HCT116 (cell line): ENCODE measurements at regions not wholly inside any gene's neighbourhood (a gene's known extent, or its start where the extent isn't known, plus 50 kb on each side); places are given as distances from the start of the nearest gene placed in this dataset.

ENCODE experiments used
- ATAC-seq: fragments of 200-7000 bp; cut with Tn5 transposase; 2 replicates; pipeline ENCODE4 v1.9.1; 2020; ENCODE audit warnings: mild to moderate bottlenecking, moderate library complexity
- BruUV-seq: library from RNA; stranded (reverse); fragments of 400-500 nt; replicated peaks from 2 replicates; lab custom pipeline; 2021; lab: Mats Ljungman, UMichigan
- CTCF ChIA-PET: fragments of 300-600 bp; sonication (Branson Sonifier 250); formaldehyde crosslinking; loops from one replicate; lab custom pipeline; 2021; ENCODE audit warnings: antibody characterized with exemption; lab: Charles Lee
- POLR2A ChIA-PET: fragments of 300-600, 350-600 bp; sonication (Branson Sonifier 250); formaldehyde crosslinking; loops from one replicate; lab custom pipeline; 2021; ENCODE audit warnings: antibody characterized with exemption; lab: Charles Lee
- RAD21 ChIA-PET, 2 experiments: fragments of 300-600 bp; sonication (Branson Sonifier 250); formaldehyde crosslinking; loops; one replicate each; lab custom pipeline; 2023; ENCODE audit warnings: low total read pairs in 2 of 2; ENCODE audit not compliant: uncharacterized antibody in 2 of 2, unreplicated experiment in 2 of 2, low non-redundant PET in 1 of 2; lab: Charles Lee
- DNase-seq: peaks from one replicate; pipeline ENCODE4 v3.0.0-alpha.2; 2010; ENCODE audit warnings: low read depth, low spot score
- H2AFZ ChIP-seq: fragments of 200-600 bp; shearing (Covaris generic), sonication (generic); 2 replicates; pipeline ENCODE4 v1.6.1; 2017; ENCODE audit warnings: low read depth, mixed run types, mixed read lengths, antibody characterized with exemption, low read length; ENCODE audit not compliant: poor library complexity, severe bottlenecking
- H3K27ac ChIP-seq: 2 replicates; pipeline ENCODE4 v1.5.1; 2012; ENCODE audit warnings: low read depth, low read length
- H3K27me3 ChIP-seq: fragments of 200-600 bp; sonication (generic); 2 replicates; pipeline ENCODE4 v1.6.1; 2016; ENCODE audit warnings: mixed run types, low read length, mixed read lengths; ENCODE audit not compliant: insufficient read depth
- H3K36me3 ChIP-seq, 2 experiments: fragments of 200-500 bp in 1 of 2; fragments of 200-600 bp in 1 of 2; sonication (Bioruptor generic) in 1 of 2; sonication (generic) in 1 of 2; 2 replicates each; pipeline versions ENCODE4 v1.5.1 to v1.6.1; 2014 to 2016; ENCODE audit warnings: low read length in 2 of 2, inconsistent platforms in 1 of 2, mixed read lengths in 1 of 2, mixed run types in 1 of 2; ENCODE audit not compliant: insufficient read depth in 2 of 2, control insufficient read depth in 1 of 2
- H3K4me1 ChIP-seq, 2 experiments: fragments of 200-600 bp in 1 of 2; sonication (generic) in 1 of 2; 2 replicates each; pipeline versions ENCODE4 v1.5.1 to v1.6.1; 2012 to 2017; ENCODE audit warnings: low read length in 2 of 2, inconsistent platforms in 1 of 2, mild to moderate bottlenecking in 1 of 2, mixed read lengths in 1 of 2, mixed run types in 1 of 2, moderate library complexity in 1 of 2; ENCODE audit not compliant: insufficient read depth in 2 of 2, control insufficient read depth in 1 of 2
- H3K4me2 ChIP-seq: fragments of 200-600 bp; sonication (generic); 2 replicates; pipeline ENCODE4 v1.6.1; 2017; ENCODE audit warnings: mixed run types, low read length, mixed read lengths
- H3K4me3 ChIP-seq, 2 experiments: fragments of 200-600 bp in 1 of 2; sonication (generic) in 1 of 2; replicated peaks in 1 of 2; 2 replicates each; pipeline ENCODE4 v1.5.1; 2011 to 2016; ENCODE audit warnings: low read length in 2 of 2, control low read depth in 1 of 2, low read depth in 1 of 2, mild to moderate bottlenecking in 1 of 2, mixed read lengths in 1 of 2, mixed run types in 1 of 2
- H3K79me2 ChIP-seq: fragments of 200-600 bp; sonication (generic); 2 replicates; pipeline ENCODE4 v1.6.1; 2017; ENCODE audit warnings: mild to moderate bottlenecking, mixed run types, low read length, moderate library complexity, mixed read lengths; ENCODE audit not compliant: insufficient read depth
- H3K9ac ChIP-seq: fragments of 200-600 bp; sonication (generic); 2 replicates; pipeline ENCODE4 v1.6.1; 2016; ENCODE audit warnings: low read length, mixed read lengths
- H3K9me2 ChIP-seq: fragments of 200-600 bp; sonication (generic), shearing (Covaris generic); 2 replicates; pipeline ENCODE4 v1.6.1; 2017; ENCODE audit warnings: mixed run types, mild to moderate bottlenecking, moderate library complexity; ENCODE audit not compliant: insufficient read depth
- H3K9me3 ChIP-seq, 2 experiments: fragments of 200-500 bp in 1 of 2; fragments of 200-600 bp in 1 of 2; sonication (Bioruptor generic) in 1 of 2; sonication (generic) in 1 of 2; 2 replicates each; pipeline ENCODE4 v1.6.1; 2014 to 2017; ENCODE audit warnings: low read length in 2 of 2, mixed read lengths in 2 of 2, inconsistent platforms in 1 of 2, low read depth in 1 of 2, mild to moderate bottlenecking in 1 of 2, mixed run types in 1 of 2, moderate library complexity in 1 of 2; ENCODE audit not compliant: control insufficient read depth in 1 of 2, insufficient read depth in 1 of 2
- H4K20me1 ChIP-seq: fragments of 200-600 bp; sonication (generic), shearing (Covaris generic); 2 replicates; pipeline ENCODE4 v1.6.1; 2017; ENCODE audit warnings: mixed run types, mild to moderate bottlenecking, moderate library complexity; ENCODE audit not compliant: insufficient read depth
- CBX3 ChIP-seq: IDR thresholded peaks from 2 replicates; pipeline ENCODE4 v1.6.1; 2012; ENCODE audit warnings: low read depth
- CEBPB ChIP-seq: IDR thresholded peaks from 2 replicates; pipeline ENCODE4 v1.6.1; 2012; ENCODE audit warnings: low read depth
- CTCF ChIP-seq, 3 experiments: fragments of 200-600 bp in 1 of 3; sonication (generic) in 1 of 3; IDR thresholded peaks in 2 of 3; conservative IDR thresholded peaks in 1 of 3; 2 replicates each; pipeline ENCODE4 v1.5.1; 2012 to 2017; ENCODE audit warnings: low read depth in 2 of 3, low read length in 2 of 3, antibody characterized with exemption in 1 of 3, borderline replicate concordance in 1 of 3, control low read depth in 1 of 3, mild to moderate bottlenecking in 1 of 3, mixed read lengths in 1 of 3, mixed run types in 1 of 3, moderate library complexity in 1 of 3; ENCODE audit not compliant: insufficient read depth in 1 of 3
- ELF1 ChIP-seq: IDR thresholded peaks from 2 replicates; pipeline ENCODE4 v1.6.1; 2012; ENCODE audit warnings: low read depth, borderline replicate concordance
- EZH2phosphoT487 ChIP-seq: fragments of 200-600 bp; IDR thresholded peaks from 2 replicates; pipeline ENCODE4 v1.6.1; 2018; ENCODE audit warnings: antibody characterized with exemption, borderline replicate concordance
- FOSL1 ChIP-seq: IDR thresholded peaks from 2 replicates; pipeline ENCODE4 v1.6.1; 2012; ENCODE audit warnings: low read depth
- MAX ChIP-seq: IDR thresholded peaks from 2 replicates; pipeline ENCODE4 v1.6.1; 2012
- POLR2AphosphoS5 ChIP-seq: IDR thresholded peaks from 2 replicates; pipeline ENCODE4 v1.6.1; 2011; ENCODE audit warnings: mild to moderate bottlenecking, low read depth, low read length, moderate library complexity
- SIN3A ChIP-seq: IDR thresholded peaks from 2 replicates; pipeline ENCODE4 v1.6.1; 2012; ENCODE audit warnings: low read depth
- SP1 ChIP-seq: IDR thresholded peaks from 2 replicates; pipeline ENCODE4 v1.6.1; 2012; ENCODE audit warnings: low read depth
- SRF ChIP-seq: IDR thresholded peaks from 2 replicates; pipeline ENCODE4 v1.6.1; 2012; ENCODE audit warnings: low read depth
- TCF7L2 ChIP-seq: IDR thresholded peaks from 2 replicates; pipeline ENCODE4 v1.7.0; 2011; ENCODE audit warnings: borderline replicate concordance, inconsistent platforms; ENCODE audit not compliant: insufficient read depth, insufficient read length; ENCODE audit errors: extremely low read depth
- ZFX ChIP-seq: fragments of 450-650 bp; IDR thresholded peaks from 2 replicates; pipeline ENCODE4 v1.6.1; 2017
- intact Hi-C: fragments of 100-400 bp; cut with micrococcal nuclease; formaldehyde crosslinking; loops from 2 replicates; pipeline ENCODE4 v1.10.0; 2022
- TF ChIP-seq, protein P1 (sequence below): IDR thresholded peaks from 2 replicates; pipeline ENCODE4 v1.6.1; 2011; ENCODE audit warnings: mild to moderate bottlenecking, low read length, moderate library complexity; ENCODE audit not compliant: insufficient replicate concordance; ENCODE audit errors: extremely low read depth

DNA sequence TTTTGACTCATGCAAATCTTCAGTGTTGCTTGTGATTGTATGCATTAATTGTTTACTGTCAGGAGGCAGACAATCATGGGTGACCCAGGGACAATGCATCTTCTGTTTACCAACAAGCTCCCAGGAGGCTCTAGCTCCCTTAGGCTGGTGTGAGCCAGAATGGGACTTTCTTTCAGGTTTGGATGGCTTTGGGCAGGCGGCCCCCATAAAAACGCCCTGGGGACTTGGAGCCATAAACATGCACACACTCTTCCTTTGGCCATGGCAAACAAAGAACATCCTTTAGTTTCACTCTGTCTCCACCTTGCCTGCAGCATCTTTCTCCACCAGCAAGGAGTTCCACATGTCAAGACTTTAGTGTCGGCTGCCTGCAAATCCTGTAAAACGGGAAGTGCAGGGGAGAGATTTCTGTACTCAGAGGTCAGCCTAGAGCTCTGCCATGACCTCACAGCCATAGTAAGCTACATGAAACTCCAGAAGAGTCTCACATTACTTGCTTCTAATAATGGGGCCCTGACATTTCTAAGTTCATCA lies 127.6 kb downstream of the MAP3K7 start:
- TF ChIP-seq SRF: no peak
- TF ChIP-seq, all 23 proteins: peak for 0
- Histone ChIP-seq H3K27me3 (no peaks in the 10 kb centered on the region), H3K36me3 (no peaks in the 10 kb centered on the region), H3K9me2 (no peaks in the 10 kb centered on the region), H3K4me3 (no peak overlapping the region), H3K4me2 (no peak overlapping the region), H3K27ac (no peak overlapping the region), H3K9me3 (no peaks in the 10 kb centered on the region), H3K79me2 (no peaks in the 10 kb centered on the region), H3K9ac (no peak overlapping the region), H4K20me1 (no peaks in the 10 kb centered on the region), H2AFZ (no peak overlapping the region), H3K4me1 (no peaks in the 10 kb centered on the region)
- DNase-seq (no peak), ATAC-seq (no peak)
- intact Hi-C loops: no loop called here
- ChIA-PET POLR2A (interaction anchor here (0.6 kb wide), 1 partner anchor 17 kb away, joined by 3 read pairs; no protein-coding TSS in a partner anchor), CTCF (no interaction called here), RAD21 (no interaction called here)
- BruUV-seq: no TSS peak

GRCh38 chr6:90458353-90459224 lies 128.3 kb downstream of the MAP3K7 start:
- H3K27me3 ChIP-seq: no peaks in the 10 kb centered on the region
- ChIA-PET RAD21 (no interaction called here), POLR2A (interaction anchor here (0.6 kb wide), 1 partner anchor 18 kb away, joined by 3 read pairs; no protein-coding TSS in a partner anchor), CTCF (interaction anchor here (1.1 kb wide), 1 partner anchor 518 kb away, joined by 3 read pairs; no protein-coding TSS in a partner anchor)
- no peak for DNase-seq
- H3K36me3 ChIP-seq: no peaks in the 10 kb centered on the region
- H3K9me3 ChIP-seq: no peaks in the 10 kb centered on the region
- no peaks in the 10 kb centered on the region for H3K4me1 ChIP-seq
- H3K9ac ChIP-seq: no peak overlapping the region
- H3K79me2 ChIP-seq: no peaks in the 10 kb centered on the region
- BruUV-seq: no TSS peak
- H4K20me1 ChIP-seq: no peaks in the 10 kb centered on the region
- H3K4me3 ChIP-seq: no peak overlapping the region
- no peak overlapping the region for H3K27ac ChIP-seq
- intact Hi-C loops: no loop called here
- no peak overlapping the region for H3K4me2 ChIP-seq
- H2AFZ ChIP-seq: no peak overlapping the region
- ATAC-seq: no peak
- H3K9me2 ChIP-seq: no peaks in the 10 kb centered on the region
- no peak for TF ChIP-seq SP1
- no peak for TF ChIP-seq FOSL1
- TF ChIP-seq TCF7L2: no peak
- no peak for TF ChIP-seq POLR2AphosphoS5
- TF ChIP-seq EZH2phosphoT487: no peak
- no peak for TF ChIP-seq CTCF (IDR thresholded peaks at IDR 0.05 in 2 of 3, conservative IDR thresholded peaks at IDR 0.05 in 1 of 3; ENCODE audit: borderline replicate concordance in 1 of 3, insufficient read depth in 1 of 3, low read depth in 2 of 3, low read length in 2 of 3)
- TF ChIP-seq SIN3A: no peak
- TF ChIP-seq, protein P1, sequence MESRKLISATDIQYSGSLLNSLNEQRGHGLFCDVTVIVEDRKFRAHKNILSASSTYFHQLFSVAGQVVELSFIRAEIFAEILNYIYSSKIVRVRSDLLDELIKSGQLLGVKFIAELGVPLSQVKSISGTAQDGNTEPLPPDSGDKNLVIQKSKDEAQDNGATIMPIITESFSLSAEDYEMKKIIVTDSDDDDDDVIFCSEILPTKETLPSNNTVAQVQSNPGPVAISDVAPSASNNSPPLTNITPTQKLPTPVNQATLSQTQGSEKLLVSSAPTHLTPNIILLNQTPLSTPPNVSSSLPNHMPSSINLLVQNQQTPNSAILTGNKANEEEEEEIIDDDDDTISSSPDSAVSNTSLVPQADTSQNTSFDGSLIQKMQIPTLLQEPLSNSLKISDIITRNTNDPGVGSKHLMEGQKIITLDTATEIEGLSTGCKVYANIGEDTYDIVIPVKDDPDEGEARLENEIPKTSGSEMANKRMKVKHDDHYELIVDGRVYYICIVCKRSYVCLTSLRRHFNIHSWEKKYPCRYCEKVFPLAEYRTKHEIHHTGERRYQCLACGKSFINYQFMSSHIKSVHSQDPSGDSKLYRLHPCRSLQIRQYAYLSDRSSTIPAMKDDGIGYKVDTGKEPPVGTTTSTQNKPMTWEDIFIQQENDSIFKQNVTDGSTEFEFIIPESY: no peak
- no peak for TF ChIP-seq MAX
- no peak for TF ChIP-seq CBX3
- no peak for TF ChIP-seq ZFX
- TF ChIP-seq ELF1: no peak
- no peak for TF ChIP-seq CEBPB
